Endothelial cell of umbilical vein (primary cell): ENCODE measurements at regions not wholly inside any gene's neighbourhood (a gene's known extent, or its start where the extent isn't known, plus 50 kb on each side); places are given as distances from the start of the nearest gene placed in this dataset.
"Not testable (repeated sequence)": the region's sequence is repeated elsewhere in the genome, so short reads cannot be mapped to it uniquely, and the experiment has no call there.

Experiments
- EZH2 ChIP-seq: IDR thresholded peaks from 2 replicates; pipeline ENCODE4 v1.6.1; 2012; ENCODE audit warnings: borderline replicate concordance, low read depth, mild to moderate bottlenecking, moderate library complexity, low read length, inconsistent platforms; ENCODE audit not compliant: severe bottlenecking
- FOS ChIP-seq: IDR thresholded peaks from 2 replicates; pipeline ENCODE4 v1.6.1; 2011; ENCODE audit warnings: mild to moderate bottlenecking, low read length, moderate library complexity, borderline replicate concordance; ENCODE audit not compliant: insufficient read depth
- MYC ChIP-seq: IDR thresholded peaks from one replicate; pipeline ENCODE4 v1.6.1; 2011; ENCODE audit warnings: mild to moderate bottlenecking, low read depth, low read length
- POLR2A ChIP-seq: IDR thresholded peaks from 2 replicates; pipeline ENCODE4 v1.6.1; 2012; ENCODE audit warnings: low read depth, mild to moderate bottlenecking, control low read depth, low read length
- POLR2AphosphoS5 ChIP-seq: IDR thresholded peaks from 2 replicates; pipeline ENCODE4 v1.6.1; 2012; ENCODE audit warnings: low read depth, mild to moderate bottlenecking, control low read depth, low read length, moderate library complexity; ENCODE audit not compliant: insufficient read depth
- TF ChIP-seq, protein P1 (sequence below), 2 donors: IDR thresholded peaks; 1 replicate in 1 of 2; 2 replicates in 1 of 2; pipeline ENCODE4 v1.5.1; 2011; ENCODE audit warnings: low read length in 2 of 2, mild to moderate bottlenecking in 2 of 2, moderate library complexity in 2 of 2, control low read depth in 1 of 2, inconsistent platforms in 1 of 2, low read depth in 1 of 2; ENCODE audit not compliant: insufficient read depth in 1 of 2; ENCODE audit errors: extremely low read depth in 1 of 2

DNA sequence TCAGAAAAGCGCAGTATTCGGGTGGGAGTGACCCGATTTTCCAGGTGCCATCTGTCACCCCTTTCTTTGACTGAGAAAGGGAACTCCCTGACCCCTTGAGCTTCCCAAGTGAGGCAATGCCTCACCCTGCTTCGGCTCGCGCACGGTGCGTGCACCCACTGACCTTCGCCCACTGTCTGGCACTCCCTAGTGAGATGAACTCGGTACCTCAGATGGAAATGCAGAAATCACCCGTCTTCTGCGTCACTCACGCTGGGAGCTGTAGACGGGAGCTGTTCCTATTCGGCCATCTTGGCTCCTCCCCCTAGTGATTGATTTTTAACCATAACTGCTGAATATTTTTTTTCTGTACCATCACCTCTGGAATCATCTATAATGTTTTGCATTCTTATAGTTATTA, 359.1 kb downstream of the C3orf38 start:
- TF ChIP-seq, protein P1, sequence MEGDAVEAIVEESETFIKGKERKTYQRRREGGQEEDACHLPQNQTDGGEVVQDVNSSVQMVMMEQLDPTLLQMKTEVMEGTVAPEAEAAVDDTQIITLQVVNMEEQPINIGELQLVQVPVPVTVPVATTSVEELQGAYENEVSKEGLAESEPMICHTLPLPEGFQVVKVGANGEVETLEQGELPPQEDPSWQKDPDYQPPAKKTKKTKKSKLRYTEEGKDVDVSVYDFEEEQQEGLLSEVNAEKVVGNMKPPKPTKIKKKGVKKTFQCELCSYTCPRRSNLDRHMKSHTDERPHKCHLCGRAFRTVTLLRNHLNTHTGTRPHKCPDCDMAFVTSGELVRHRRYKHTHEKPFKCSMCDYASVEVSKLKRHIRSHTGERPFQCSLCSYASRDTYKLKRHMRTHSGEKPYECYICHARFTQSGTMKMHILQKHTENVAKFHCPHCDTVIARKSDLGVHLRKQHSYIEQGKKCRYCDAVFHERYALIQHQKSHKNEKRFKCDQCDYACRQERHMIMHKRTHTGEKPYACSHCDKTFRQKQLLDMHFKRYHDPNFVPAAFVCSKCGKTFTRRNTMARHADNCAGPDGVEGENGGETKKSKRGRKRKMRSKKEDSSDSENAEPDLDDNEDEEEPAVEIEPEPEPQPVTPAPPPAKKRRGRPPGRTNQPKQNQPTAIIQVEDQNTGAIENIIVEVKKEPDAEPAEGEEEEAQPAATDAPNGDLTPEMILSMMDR (IDR thresholded peaks at IDR 0.05; ENCODE audit: extremely low read depth in 1 of 2, insufficient read depth in 1 of 2, low read depth in 1 of 2, low read length in 2 of 2): not testable (repeated sequence)
- TF ChIP-seq EZH2, FOS, MYC, POLR2A, POLR2AphosphoS5: not testable (repeated sequence)
